BLaER1 (cell line): ENCODE measurements at regions not wholly inside any gene's neighbourhood (a gene's known extent, or its start where the extent isn't known, plus 50 kb on each side); places are given as distances from the start of the nearest gene placed in this dataset.

Experiments
- H3K27ac ChIP-seq: shearing (Covaris generic); formaldehyde crosslinking; 2 replicates; pipeline ENCODE4 v1.8.1; 2022
- H3K27me3 ChIP-seq: shearing (Covaris generic); formaldehyde crosslinking; 2 replicates; pipeline ENCODE4 v1.8.1; 2022
- H3K36me3 ChIP-seq: shearing (Covaris generic); formaldehyde crosslinking; 2 replicates; pipeline ENCODE4 v1.8.1; 2022
- H3K4me1 ChIP-seq: shearing (Covaris generic); formaldehyde crosslinking; 2 replicates; pipeline ENCODE4 v1.8.1; 2022
- H3K4me2 ChIP-seq: shearing (Covaris generic); formaldehyde crosslinking; 2 replicates; pipeline ENCODE4 v1.8.1; 2022
- H3K4me3 ChIP-seq: shearing (Covaris generic); formaldehyde crosslinking; 2 replicates; pipeline ENCODE4 v1.8.1; 2022
- H3K9ac ChIP-seq: shearing (Covaris generic); formaldehyde crosslinking; 2 replicates; pipeline ENCODE4 v1.8.1; 2022
- H3K9me3 ChIP-seq: shearing (Covaris generic); formaldehyde crosslinking; 2 replicates; pipeline ENCODE4 v1.8.1; 2022
- H4K20me1 ChIP-seq: shearing (Covaris generic); formaldehyde crosslinking; 2 replicates; pipeline ENCODE4 v1.8.1; 2022
- Cebpa-rat ChIP-seq: shearing (Covaris generic); IDR thresholded peaks from 2 replicates; pipeline ENCODE4 v1.8.1; 2022

DNA sequence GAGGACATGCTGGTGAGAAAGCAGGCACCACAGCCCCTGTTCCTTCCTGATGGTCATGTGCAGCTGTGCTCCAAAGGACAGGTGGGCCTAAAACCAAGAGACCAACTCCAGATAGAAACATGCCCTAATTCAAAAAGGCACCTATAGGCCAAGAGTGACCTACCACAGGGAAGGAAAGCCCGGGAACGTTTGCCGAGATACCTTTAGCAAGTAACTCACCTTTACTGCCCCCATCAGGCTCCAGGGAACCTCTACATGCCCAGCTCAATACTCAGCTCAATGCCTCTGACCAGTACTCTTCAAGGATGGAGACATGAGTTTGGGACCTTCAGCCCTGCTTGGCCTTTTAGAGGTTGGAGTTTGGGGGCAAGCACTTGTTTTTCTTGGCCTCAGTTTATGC, 172.8 kb upstream of the FSTL4 start:
- Histone ChIP-seq H3K4me1 (no peaks in the 10 kb centered on the region), H3K4me3 (no peak overlapping the region), H3K9ac (no peak overlapping the region), H3K4me2 (no peak overlapping the region), H3K27ac (no peak overlapping the region), H4K20me1 (no peaks in the 10 kb centered on the region), H3K27me3 (no peaks in the 10 kb centered on the region), H3K9me3 (peaks cover 7% of the 10 kb centered on the region; the same call in 1 of the 2 replicates), H3K36me3 (no peaks in the 10 kb centered on the region; the same call in 1 of the 2 replicates)
- no peak for TF ChIP-seq Cebpa-rat

DNA sequence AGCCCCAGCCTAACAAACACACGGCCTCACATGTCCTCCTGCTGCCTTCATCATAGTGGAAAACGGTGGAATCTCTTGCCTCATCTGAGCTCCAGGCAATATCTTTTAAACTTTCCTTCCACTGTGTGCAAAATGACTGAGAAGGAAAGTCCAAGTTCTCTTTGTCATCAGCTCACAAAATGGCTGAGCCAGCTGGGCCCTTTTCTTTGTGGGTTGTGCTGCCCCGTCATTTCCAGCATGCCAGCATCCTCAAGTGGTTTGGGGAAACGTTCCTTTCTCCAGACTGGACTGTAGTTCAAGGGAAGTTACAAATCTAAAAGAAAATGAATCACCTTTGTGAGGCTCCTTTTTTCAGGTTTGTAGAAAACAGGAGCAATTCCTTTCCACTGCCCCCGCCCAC, 171.1 kb upstream of the FSTL4 start:
- H3K4me1 ChIP-seq: no peaks in the 10 kb centered on the region
- no peaks in the 10 kb centered on the region for H4K20me1 ChIP-seq
- H3K9me3 ChIP-seq: peaks cover 7% of the 10 kb centered on the region; the same call in 1 of the 2 replicates
- H3K9ac ChIP-seq: no peak overlapping the region
- no peaks in the 10 kb centered on the region for H3K27me3 ChIP-seq
- H3K36me3 ChIP-seq: no peaks in the 10 kb centered on the region; the same call in 1 of the 2 replicates
- H3K27ac ChIP-seq: no peak overlapping the region
- H3K4me2 ChIP-seq: no peak overlapping the region
- no peak for TF ChIP-seq Cebpa-rat
- H3K4me3 ChIP-seq: no peak overlapping the region

DNA sequence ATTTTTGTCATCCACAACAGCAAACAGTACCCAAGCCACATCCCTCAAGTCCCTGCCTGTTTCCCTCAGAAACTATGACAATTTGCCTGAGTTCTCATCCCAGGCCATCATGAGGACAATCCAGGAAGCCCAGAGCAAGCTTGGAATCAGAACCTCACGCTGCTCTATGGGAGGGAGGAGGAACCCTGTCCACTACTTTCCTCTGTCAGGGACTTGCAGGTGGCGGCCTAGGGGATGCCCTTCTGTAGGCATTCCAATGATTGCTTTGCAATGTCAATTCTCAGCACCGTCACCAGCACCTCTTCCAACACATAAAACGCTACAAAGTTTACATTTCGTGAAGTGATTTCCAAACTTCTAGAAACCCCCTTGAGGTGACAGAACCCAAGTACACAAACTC, 170.4 kb upstream of the FSTL4 start:
- TF ChIP-seq Cebpa-rat: no peak
- no peaks in the 10 kb centered on the region for H4K20me1 ChIP-seq
- H3K27me3 ChIP-seq: no peaks in the 10 kb centered on the region

DNA sequence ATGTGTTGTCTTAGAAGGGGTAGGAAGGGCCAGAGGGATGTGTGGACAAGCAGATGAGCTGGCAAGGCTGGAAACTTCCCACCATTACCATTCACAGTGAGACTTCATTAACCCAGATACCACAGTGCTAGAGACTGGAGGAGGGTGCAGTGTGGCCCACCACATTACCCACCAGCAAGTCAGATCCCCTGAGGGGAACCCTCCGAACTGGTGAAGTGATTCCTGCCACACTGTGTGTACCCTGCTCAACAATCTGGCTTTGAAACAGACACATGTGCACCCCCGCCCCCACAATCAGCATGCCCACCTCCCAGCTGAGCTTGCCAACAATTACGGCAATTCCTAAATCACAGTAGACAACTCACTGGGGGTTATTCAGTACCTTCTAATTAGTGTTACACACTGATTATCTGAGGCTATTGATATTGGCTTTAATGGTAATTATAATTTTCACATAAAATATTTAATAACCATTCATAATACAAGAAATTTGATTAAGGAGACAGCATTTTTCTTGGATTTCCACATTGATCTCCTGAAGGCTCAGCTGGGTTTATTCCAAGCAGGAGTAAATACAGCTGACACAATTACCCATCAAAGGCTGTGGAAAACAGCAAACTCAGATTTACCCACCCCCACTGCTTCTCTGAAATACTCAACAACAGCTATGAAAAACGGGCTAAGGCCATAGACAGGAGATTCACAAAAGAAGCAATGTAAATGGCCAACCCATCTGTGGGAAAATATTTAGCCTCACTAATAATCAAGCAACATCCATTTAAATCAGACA, 169.3 kb upstream of the FSTL4 start:
- Histone ChIP-seq H3K4me2 (no peak overlapping the region), H3K4me1 (0 out of 2 replicates have a peak, but pooled peaks cover 5% of the 10 kb centered on the region), H4K20me1 (no peaks in the 10 kb centered on the region), H3K27me3 (no peaks in the 10 kb centered on the region), H3K36me3 (no peaks in the 10 kb centered on the region; the same call in 1 of the 2 replicates), H3K9ac (no peak overlapping the region), H3K27ac (no peak overlapping the region), H3K9me3 (peaks cover 7% of the 10 kb centered on the region; the same call in 1 of the 2 replicates), H3K4me3 (no peak overlapping the region)
- TF ChIP-seq Cebpa-rat: no peak

More for the DNA sequence above, 170.4 kb upstream of the FSTL4 start:
- no peak overlapping the region for H3K9ac ChIP-seq
- H3K4me3 ChIP-seq: no peak overlapping the region
- H3K4me1 ChIP-seq: 0 out of 2 replicates have a peak, but pooled peaks cover 5% of the 10 kb centered on the region
- no peak overlapping the region for H3K27ac ChIP-seq
- no peak overlapping the region for H3K4me2 ChIP-seq
- peaks cover 7% of the 10 kb centered on the region; the same call in 1 of the 2 replicates for H3K9me3 ChIP-seq
- H3K36me3 ChIP-seq: no peaks in the 10 kb centered on the region; the same call in 1 of the 2 replicates

DNA sequence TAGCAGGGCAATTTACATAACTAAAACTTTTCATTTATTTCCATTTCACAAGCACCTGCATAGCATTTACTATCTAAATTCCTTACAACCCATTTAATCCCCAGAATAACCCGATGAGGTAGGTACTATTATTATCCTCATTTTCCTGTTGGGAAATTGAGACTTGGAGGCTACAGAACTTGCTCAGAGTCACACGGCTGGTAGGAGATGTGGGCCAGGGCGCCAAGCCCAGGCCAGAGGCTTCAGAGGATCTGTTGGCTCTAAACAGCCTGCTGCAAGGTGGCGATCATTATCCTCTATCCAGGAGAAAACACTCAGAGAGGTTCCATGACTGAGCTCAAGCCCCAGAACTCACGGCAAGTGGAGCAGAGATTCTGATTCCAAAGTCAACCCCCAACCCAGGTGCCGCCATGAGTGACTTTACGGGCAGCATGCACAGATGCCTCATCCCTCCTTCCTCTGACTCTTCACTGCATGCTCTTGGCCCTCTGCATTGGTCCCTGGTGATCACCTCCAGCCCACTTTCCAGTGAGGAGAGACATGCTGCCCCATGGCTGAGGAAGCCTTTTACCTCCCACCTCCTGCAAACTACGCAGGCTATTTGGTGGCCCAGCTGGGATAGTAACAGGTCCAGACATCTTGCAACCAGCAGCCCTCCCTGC, 168.4 kb upstream of the FSTL4 start:
- H3K4me1 ChIP-seq: 0 out of 2 replicates have a peak, but pooled peaks cover 5% of the 10 kb centered on the region
- H3K27ac ChIP-seq: no peak overlapping the region
- no peak overlapping the region for H3K4me2 ChIP-seq
- peaks cover 7% of the 10 kb centered on the region; the same call in 1 of the 2 replicates for H3K9me3 ChIP-seq
- H3K27me3 ChIP-seq: no peaks in the 10 kb centered on the region
- H3K9ac ChIP-seq: no peak overlapping the region
- H3K4me3 ChIP-seq: no peak overlapping the region
- TF ChIP-seq Cebpa-rat: no peak
- H4K20me1 ChIP-seq: no peaks in the 10 kb centered on the region
- H3K36me3 ChIP-seq: no peaks in the 10 kb centered on the region; the same call in 1 of the 2 replicates

DNA sequence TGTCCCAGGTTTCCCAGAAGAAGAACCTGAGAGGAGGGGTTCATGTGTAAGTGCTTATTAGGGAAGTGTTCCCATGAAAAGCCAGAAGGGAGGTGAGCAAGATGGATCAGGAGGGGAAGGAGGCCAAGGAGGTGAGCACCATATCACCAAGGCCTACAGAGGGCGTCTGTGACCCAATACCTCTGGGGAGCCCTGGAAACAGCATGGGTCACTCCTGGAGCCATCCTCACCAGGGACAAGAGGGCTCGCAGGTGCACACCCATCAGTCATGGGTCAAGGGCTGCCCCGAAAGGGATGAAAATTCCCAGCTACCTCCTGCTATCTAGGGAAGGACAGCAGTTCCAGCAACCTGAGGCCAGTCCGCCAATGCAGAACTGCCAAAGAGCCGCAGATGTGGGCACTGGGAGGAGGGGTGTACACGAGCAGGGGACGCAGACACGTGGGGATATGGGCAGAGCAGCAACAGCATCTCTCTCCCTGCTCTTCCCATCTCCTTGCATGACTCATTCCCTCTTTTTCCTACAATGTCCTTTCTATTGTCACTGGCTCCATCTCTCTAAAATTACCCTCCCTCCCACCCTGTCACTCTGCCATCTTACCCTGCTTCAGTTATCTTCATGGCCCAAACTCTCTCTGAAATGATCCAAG, 167.6 kb upstream of the FSTL4 start:
- H3K4me2 ChIP-seq: no peak overlapping the region
- no peak for TF ChIP-seq Cebpa-rat
- no peaks in the 10 kb centered on the region for H4K20me1 ChIP-seq
- peaks cover 2% of the 10 kb centered on the region; the same call in 1 of the 2 replicates for H3K9me3 ChIP-seq
- H3K4me3 ChIP-seq: no peak overlapping the region
- no peaks in the 10 kb centered on the region for H3K27me3 ChIP-seq
- no peak overlapping the region for H3K27ac ChIP-seq
- H3K4me1 ChIP-seq: 0 out of 2 replicates have a peak, but pooled peaks cover 5% of the 10 kb centered on the region
- H3K36me3 ChIP-seq: no peaks in the 10 kb centered on the region; the same call in 1 of the 2 replicates
- no peak overlapping the region for H3K9ac ChIP-seq

DNA sequence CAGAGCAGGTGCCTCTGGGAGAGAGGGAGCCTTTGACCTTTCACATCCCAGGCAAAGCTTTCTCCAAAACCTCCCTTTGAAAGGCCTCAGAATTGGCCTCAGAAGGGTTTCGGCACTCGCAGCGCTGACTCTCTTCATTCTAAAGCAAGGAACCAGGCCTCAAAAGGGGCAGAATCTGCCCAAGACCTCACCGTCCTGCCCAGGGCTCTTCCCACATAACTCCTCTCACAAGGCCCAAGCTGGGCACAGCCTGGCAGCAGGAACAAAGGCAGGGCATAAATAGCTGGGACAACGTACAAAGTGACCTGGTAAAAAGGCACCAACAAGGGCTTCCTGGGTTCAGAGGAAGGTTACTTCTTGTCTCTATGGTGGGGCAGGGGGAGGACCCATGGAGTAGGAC, 166.3 kb upstream of the FSTL4 start:
- Histone ChIP-seq H3K4me1 (0 out of 2 replicates have a peak, but pooled peaks cover 5% of the 10 kb centered on the region), H3K36me3 (no peaks in the 10 kb centered on the region), H4K20me1 (no peaks in the 10 kb centered on the region), H3K4me2 (no peak overlapping the region), H3K27me3 (no peaks in the 10 kb centered on the region), H3K9ac (no peak overlapping the region), H3K9me3 (no peaks in the 10 kb centered on the region), H3K4me3 (no peak overlapping the region), H3K27ac (no peak overlapping the region)
- TF ChIP-seq Cebpa-rat: no peak

DNA sequence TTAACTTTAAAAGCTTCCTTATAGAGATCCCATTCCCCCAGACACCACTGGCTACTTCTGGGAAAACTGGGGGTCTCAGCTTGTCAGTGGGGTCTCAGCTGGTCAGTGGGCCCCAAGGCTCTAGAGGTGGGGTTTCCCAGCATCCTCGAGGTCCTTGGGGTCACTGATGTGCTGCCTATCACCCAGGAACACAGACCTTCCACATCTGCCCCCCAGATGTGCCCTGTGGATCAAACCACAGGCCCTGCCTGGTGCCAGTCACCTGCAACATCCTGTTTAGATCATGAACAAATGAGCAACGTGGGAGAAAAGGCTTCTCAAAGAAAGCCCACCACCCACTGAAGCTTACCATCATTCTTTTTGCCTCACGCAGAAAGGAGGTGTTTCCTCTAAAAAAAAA, 165.6 kb upstream of the FSTL4 start:
- Histone ChIP-seq H3K27me3 (no peaks in the 10 kb centered on the region), H3K9ac (no peak overlapping the region), H3K4me3 (no peak overlapping the region), H4K20me1 (no peaks in the 10 kb centered on the region), H3K4me2 (no peak overlapping the region), H3K36me3 (no peaks in the 10 kb centered on the region), H3K4me1 (0 out of 2 replicates have a peak, but pooled peaks cover 5% of the 10 kb centered on the region), H3K27ac (no peak overlapping the region), H3K9me3 (no peaks in the 10 kb centered on the region)
- no peak for TF ChIP-seq Cebpa-rat

DNA sequence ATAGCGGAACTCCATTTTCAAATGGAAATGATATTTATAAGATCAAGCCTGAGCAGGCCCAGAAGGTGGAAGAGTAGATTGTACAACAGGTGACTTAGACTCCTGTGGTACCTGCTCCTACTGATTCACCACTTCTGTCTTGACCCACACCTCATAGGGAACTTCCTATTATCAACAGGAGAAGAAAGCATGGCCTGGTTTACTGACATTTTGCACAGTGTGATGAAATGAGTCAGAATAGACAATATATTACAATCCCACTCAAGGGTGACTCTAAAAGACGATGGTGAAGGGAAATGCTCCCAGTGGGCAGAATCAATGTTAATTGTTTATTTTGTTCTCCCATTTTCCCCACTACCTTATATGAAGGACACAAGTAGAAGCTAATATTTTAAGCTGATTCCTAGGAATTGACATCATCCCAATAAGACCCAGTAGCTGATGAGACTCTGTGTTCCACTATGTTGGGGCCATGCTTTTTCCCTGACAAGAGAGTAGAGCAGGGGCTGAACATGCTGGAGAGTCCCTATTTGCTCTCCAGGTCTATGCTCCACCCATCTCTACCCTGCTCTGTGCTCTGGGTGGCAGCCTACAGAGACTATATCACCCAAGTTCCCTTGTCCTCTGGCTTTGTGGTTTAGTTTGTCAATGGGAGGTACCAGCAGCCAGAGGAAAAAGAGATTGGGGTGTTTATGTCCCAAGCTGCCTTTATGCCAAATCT, 163.4 kb upstream of the FSTL4 start:
- Histone ChIP-seq H3K4me2 (no peak overlapping the region), H3K9ac (no peak overlapping the region), H3K4me3 (no peak overlapping the region), H3K27ac (no peak overlapping the region), H4K20me1 (no peaks in the 10 kb centered on the region), H3K9me3 (no peaks in the 10 kb centered on the region; the same call in 1 of the 2 replicates), H3K36me3 (no peaks in the 10 kb centered on the region), H3K27me3 (no peaks in the 10 kb centered on the region), H3K4me1 (0 out of 2 replicates have a peak, but pooled peaks cover 5% of the 10 kb centered on the region)
- no peak for TF ChIP-seq Cebpa-rat
